ENCODE measurements at regions not wholly inside any gene's neighbourhood (a gene's known extent, or its start where the extent isn't known, plus 50 kb on each side); places are given as distances from the start of the nearest gene placed in this dataset.

GRCh38 chrX:10819973-10820372 lies 199.6 kb upstream of the MID1 start:
- Histone ChIP-seq H3K36me3 (ENCODE audit: insufficient read depth, low read length) (no peaks in the 10 kb centered on the region), H3K27me3 (ENCODE audit: insufficient read depth, low read length, poor library complexity) (no peaks in the 10 kb centered on the region), H3K79me2 (ENCODE audit: insufficient read depth, low read length) (no peaks in the 10 kb centered on the region), H4K20me1 (ENCODE audit: insufficient read depth, low read length) (no peaks in the 10 kb centered on the region), H2AFZ (ENCODE audit: low read depth, low read length) (no peak overlapping the region), H3K4me3 (ENCODE audit: low read depth in 1 of 2, low read length in 2 of 2) (no peak overlapping the region), H3K9ac (ENCODE audit: low read depth, low read length) (no peak overlapping the region), H3K4me2 (ENCODE audit: insufficient read depth, low read length) (no peak overlapping the region), H3K27ac (ENCODE audit: low read length) (no peak overlapping the region), H3K9me3 (ENCODE audit: insufficient read depth, low read length, severe bottlenecking) (no peaks in the 10 kb centered on the region), H3K4me1 (ENCODE audit: insufficient read depth, low read length) (no peaks in the 10 kb centered on the region)
- ATAC-seq (ENCODE audit: insufficient read depth, low read depth): no peak
- DNase-seq: no peak
- TF ChIP-seq CTCF (IDR thresholded peaks at IDR 0.05; ENCODE audit: borderline replicate concordance, extremely low read depth, low read length, poor library complexity, severe bottlenecking): no peak
- no peak for TF ChIP-seq EZH2 (IDR thresholded peaks at IDR 0.05; ENCODE audit: borderline replicate concordance, low read depth, low read length, severe bottlenecking)

- Histone ChIP-seq H3K4me3 (ENCODE audit: low read depth in 1 of 2, low read length in 2 of 2) (no peak overlapping the region), H3K27me3 (ENCODE audit: insufficient read depth, low read length, poor library complexity) (no peaks in the 10 kb centered on the region), H3K9me3 (ENCODE audit: insufficient read depth, low read length, severe bottlenecking) (no peaks in the 10 kb centered on the region), H3K9ac (ENCODE audit: low read depth, low read length) (no peak overlapping the region), H3K4me2 (ENCODE audit: insufficient read depth, low read length) (no peak overlapping the region), H2AFZ (ENCODE audit: low read depth, low read length) (no peak overlapping the region), H3K36me3 (ENCODE audit: insufficient read depth, low read length) (no peaks in the 10 kb centered on the region), H3K27ac (ENCODE audit: low read length) (no peak overlapping the region), H4K20me1 (ENCODE audit: insufficient read depth, low read length) (no peaks in the 10 kb centered on the region), H3K4me1 (ENCODE audit: insufficient read depth, low read length) (no peaks in the 10 kb centered on the region), H3K79me2 (ENCODE audit: insufficient read depth, low read length) (no peaks in the 10 kb centered on the region)
- no peak for DNase-seq
- ATAC-seq (ENCODE audit: insufficient read depth, low read depth): no peak
- TF ChIP-seq EZH2 (IDR thresholded peaks at IDR 0.05; ENCODE audit: borderline replicate concordance, low read depth, low read length, severe bottlenecking) (no peak), CTCF (IDR thresholded peaks at IDR 0.05; ENCODE audit: borderline replicate concordance, extremely low read depth, low read length, poor library complexity, severe bottlenecking) (no peak)
Measured at GRCh38 chrX:10821293-10821692, 200.9 kb upstream of the MID1 start.

GRCh38 chrX:10828036-10828435 lies 207.7 kb upstream of the MID1 start:
- no peak overlapping the region for H3K4me2 ChIP-seq (ENCODE audit: insufficient read depth, low read length)
- ATAC-seq (ENCODE audit: insufficient read depth, low read depth) (no peak), DNase-seq (no peak)
- no peaks in the 10 kb centered on the region for H3K4me1 ChIP-seq (ENCODE audit: insufficient read depth, low read length)
- no peaks in the 10 kb centered on the region for H3K9me3 ChIP-seq (ENCODE audit: insufficient read depth, low read length, severe bottlenecking)
- H3K4me3 ChIP-seq (ENCODE audit: low read depth in 1 of 2, low read length in 2 of 2): no peak overlapping the region
- no peaks in the 10 kb centered on the region for H3K79me2 ChIP-seq (ENCODE audit: insufficient read depth, low read length)
- H2AFZ ChIP-seq (ENCODE audit: low read depth, low read length): no peak overlapping the region
- H3K9ac ChIP-seq (ENCODE audit: low read depth, low read length): no peak overlapping the region
- TF ChIP-seq EZH2 (IDR thresholded peaks at IDR 0.05; ENCODE audit: borderline replicate concordance, low read depth, low read length, severe bottlenecking) (no peak), CTCF (IDR thresholded peaks at IDR 0.05; ENCODE audit: borderline replicate concordance, extremely low read depth, low read length, poor library complexity, severe bottlenecking) (no peak)
- H4K20me1 ChIP-seq (ENCODE audit: insufficient read depth, low read length): no peaks in the 10 kb centered on the region
- no peaks in the 10 kb centered on the region for H3K27me3 ChIP-seq (ENCODE audit: insufficient read depth, low read length, poor library complexity)
- H3K36me3 ChIP-seq (ENCODE audit: insufficient read depth, low read length): no peaks in the 10 kb centered on the region
- H3K27ac ChIP-seq (ENCODE audit: low read length): no peak overlapping the region

- TF ChIP-seq EZH2 (IDR thresholded peaks at IDR 0.05; ENCODE audit: borderline replicate concordance, low read depth, low read length, severe bottlenecking) (no peak), CTCF (IDR thresholded peaks at IDR 0.05; ENCODE audit: borderline replicate concordance, extremely low read depth, low read length, poor library complexity, severe bottlenecking) (no peak)
- H3K4me3 ChIP-seq (ENCODE audit: low read depth in 1 of 2, low read length in 2 of 2): no peak overlapping the region
- ATAC-seq (ENCODE audit: insufficient read depth, low read depth) (no peak), DNase-seq (no peak)
- H3K4me2 ChIP-seq (ENCODE audit: insufficient read depth, low read length): no peak overlapping the region
- H3K27me3 ChIP-seq (ENCODE audit: insufficient read depth, low read length, poor library complexity): no peaks in the 10 kb centered on the region
- H2AFZ ChIP-seq (ENCODE audit: low read depth, low read length): no peak overlapping the region
- no peak overlapping the region for H3K9ac ChIP-seq (ENCODE audit: low read depth, low read length)
- no peaks in the 10 kb centered on the region for H3K36me3 ChIP-seq (ENCODE audit: insufficient read depth, low read length)
- no peaks in the 10 kb centered on the region for H3K9me3 ChIP-seq (ENCODE audit: insufficient read depth, low read length, severe bottlenecking)
- no peak overlapping the region for H3K27ac ChIP-seq (ENCODE audit: low read length)
- H4K20me1 ChIP-seq (ENCODE audit: insufficient read depth, low read length): no peaks in the 10 kb centered on the region
- H3K79me2 ChIP-seq (ENCODE audit: insufficient read depth, low read length): no peaks in the 10 kb centered on the region
- H3K4me1 ChIP-seq (ENCODE audit: insufficient read depth, low read length): no peaks in the 10 kb centered on the region
Measured at GRCh38 chrX:10828640-10829039, 208.3 kb upstream of the MID1 start.

All from DND-41 (cell line).